Skeletal muscle tissue (tissue), 3 donors: ENCODE measurements at regions not wholly inside any gene's neighbourhood (a gene's known extent, or its start where the extent isn't known, plus 50 kb on each side); places are given as distances from the start of the nearest gene placed in this dataset.

Experiments used
- H3K27ac ChIP-seq: one replicate; pipeline ENCODE4 v1.7.0; 2013; ENCODE audit warnings: mild to moderate bottlenecking, low read depth, low read length, inconsistent platforms
- H3K27me3 ChIP-seq, 3 donors: one replicate each; pipeline ENCODE4 v1.7.0; 2013; ENCODE audit warnings: low read length in 3 of 3; ENCODE audit not compliant: control insufficient read depth in 3 of 3, insufficient read depth in 3 of 3
- H3K36me3 ChIP-seq, 3 donors: one replicate each; pipeline ENCODE4 v1.7.0; 2013; ENCODE audit warnings: low read length in 3 of 3; ENCODE audit not compliant: control insufficient read depth in 3 of 3, insufficient read depth in 3 of 3
- H3K4me1 ChIP-seq, 3 donors: one replicate each; pipeline ENCODE4 v1.7.0; 2013; ENCODE audit warnings: low read length in 3 of 3, mild to moderate bottlenecking in 3 of 3; ENCODE audit not compliant: control insufficient read depth in 3 of 3, insufficient read depth in 3 of 3
- H3K4me3 ChIP-seq, 3 donors: one replicate each; pipeline ENCODE4 v1.7.0; 2013; ENCODE audit warnings: low read length in 3 of 3
- H3K9ac ChIP-seq, 3 donors: one replicate each; pipeline ENCODE4 v1.7.0; 2013; ENCODE audit warnings: low read length in 3 of 3, mild to moderate bottlenecking in 3 of 3, moderate library complexity in 2 of 3, low read depth in 1 of 3
- H3K9me3 ChIP-seq, 3 donors: one replicate each; pipeline ENCODE4 v1.7.0; 2013; ENCODE audit warnings: low read length in 3 of 3; ENCODE audit not compliant: control insufficient read depth in 3 of 3
- donor health status: Osteomylitis.

- H3K4me3 ChIP-seq = no peak overlapping the region
- H3K4me1 ChIP-seq = no peaks in the 10 kb centered on the region
- no peaks in the 10 kb centered on the region for H3K9me3 ChIP-seq
- H3K27me3 ChIP-seq = no peaks in the 10 kb centered on the region
- no peak overlapping the region for H3K9ac ChIP-seq
- no peak overlapping the region for H3K27ac ChIP-seq
- no peaks in the 10 kb centered on the region for H3K36me3 ChIP-seq
Observed at GRCh38 chr16:47806309-47806847, 345.2 kb downstream of the PHKB start.

DNA sequence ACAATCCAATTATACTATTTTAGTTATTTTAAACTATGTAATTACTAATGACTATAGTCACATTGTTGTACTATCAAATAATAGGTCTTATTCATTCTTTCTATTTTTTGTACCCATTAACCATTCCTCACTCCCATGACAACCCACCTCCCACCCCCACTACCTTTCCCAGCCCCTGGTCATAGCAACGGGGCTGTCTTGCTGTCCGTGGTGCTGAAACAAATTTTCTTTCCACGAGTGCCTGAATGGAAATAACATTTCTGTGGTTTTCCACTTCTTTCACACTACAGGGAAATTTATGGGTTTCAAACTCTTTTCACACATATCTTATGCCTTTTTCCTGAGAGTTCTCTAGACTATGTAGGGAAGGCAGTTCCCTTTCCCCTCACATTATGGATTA, 326.6 kb downstream of the PHKB start:
- Histone ChIP-seq H3K4me3 (no peak overlapping the region), H3K27me3 (no peaks in the 10 kb centered on the region), H3K4me1 (no peaks in the 10 kb centered on the region), H3K9ac (no peak overlapping the region), H3K27ac (no peak overlapping the region), H3K9me3 (peaks cover 0 to 4% (median 3%) of the 10 kb centered on the region in 3 donors), H3K36me3 (no peaks in the 10 kb centered on the region)

- Histone ChIP-seq H3K9ac (no peak overlapping the region), H3K27ac (no peak overlapping the region), H3K36me3 (no peaks in the 10 kb centered on the region)
Observed at GRCh38 chr16:47781673-47782072, 320.5 kb downstream of the PHKB start.

DNA sequence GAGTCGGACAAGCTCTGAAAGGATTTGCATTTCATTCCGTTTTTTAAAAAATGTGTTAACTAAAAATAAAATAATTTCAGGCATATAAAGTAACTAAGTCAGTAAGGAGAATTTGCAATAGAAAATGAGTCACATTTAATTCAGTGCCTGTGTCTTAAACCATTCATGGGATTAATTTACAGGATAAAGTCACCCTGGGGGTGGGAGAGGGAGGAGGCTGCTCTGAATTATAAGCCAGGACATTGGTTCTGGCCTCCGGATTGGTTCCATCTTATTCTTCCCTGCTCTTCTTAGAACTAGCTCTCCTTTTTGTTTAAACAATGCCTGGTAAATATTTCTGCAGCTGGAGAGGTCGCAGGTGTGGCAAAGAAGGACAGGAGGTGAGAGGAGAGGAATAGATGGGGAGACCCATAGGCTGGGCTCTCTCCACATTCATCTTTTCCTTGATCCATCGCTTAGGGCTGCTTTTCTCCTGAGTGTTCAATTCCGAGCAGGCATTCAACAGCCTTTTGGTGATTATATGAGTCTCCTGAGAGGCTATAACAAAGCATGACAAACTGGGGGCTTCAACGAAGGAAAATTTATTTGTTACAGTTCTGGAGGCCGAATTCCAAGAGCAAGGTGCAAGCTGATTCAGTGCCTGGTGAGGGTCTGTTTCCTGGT, 319.2 kb downstream of the PHKB start:
- H3K4me3 ChIP-seq = no peak overlapping the region
- H3K27ac ChIP-seq = no peak overlapping the region
- H3K9ac ChIP-seq = no peak overlapping the region
- no peaks in the 10 kb centered on the region for H3K36me3 ChIP-seq
- H3K9me3 ChIP-seq = no peaks in the 10 kb centered on the region
- no peaks in the 10 kb centered on the region for H3K27me3 ChIP-seq
- peaks cover 0 to 2% (median 0%) of the 10 kb centered on the region in 3 donors for H3K4me1 ChIP-seq

More at GRCh38 chr16:47781673-47782072, 320.5 kb downstream of the PHKB start:
- Histone ChIP-seq H3K4me3 (no peak overlapping the region), H3K4me1 (peaks cover 0 to 2% (median 0%) of the 10 kb centered on the region in 3 donors), H3K9me3 (no peaks in the 10 kb centered on the region), H3K27me3 (no peaks in the 10 kb centered on the region)

GRCh38 chr16:47779201-47780016, 318.3 kb downstream of the PHKB start:
- H3K27ac ChIP-seq = no peak overlapping the region

DNA sequence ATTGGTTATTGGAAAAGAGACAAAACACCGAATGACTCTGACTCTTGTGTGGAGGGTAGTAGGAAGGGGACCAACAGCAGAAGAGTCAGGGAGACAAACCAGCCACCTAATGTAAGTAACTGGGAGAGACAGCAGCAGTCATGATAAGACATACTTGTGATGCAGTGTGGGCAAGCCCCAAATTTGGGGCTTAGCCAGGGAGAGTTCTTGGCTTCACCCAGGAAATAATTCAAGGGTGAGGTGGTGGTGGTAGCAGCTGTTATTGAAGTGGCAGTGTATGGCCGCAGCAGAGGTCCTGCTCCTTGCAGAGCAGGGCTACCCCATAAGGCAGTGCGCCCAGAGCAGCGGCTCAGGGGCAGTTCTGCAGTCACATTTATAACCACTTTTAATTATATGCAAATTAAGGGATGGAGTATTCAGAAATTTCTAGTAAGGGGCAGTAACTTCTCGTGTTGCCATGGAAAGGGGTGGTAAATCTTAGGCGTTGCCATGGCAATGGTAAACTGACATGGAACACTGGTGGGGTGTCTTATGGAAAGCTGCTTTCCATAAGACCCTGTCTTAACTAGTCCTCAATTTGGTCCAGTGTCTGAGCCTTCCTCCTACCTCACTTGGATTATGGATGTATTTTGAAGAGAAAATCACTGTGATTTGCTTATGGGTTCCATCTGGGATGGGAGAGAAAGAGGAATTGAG, 317.1 kb downstream of the PHKB start:
- Histone ChIP-seq H3K4me3 (no peak overlapping the region), H3K4me1 (peaks cover 0 to 2% (median 0%) of the 10 kb centered on the region in 3 donors), H3K36me3 (no peaks in the 10 kb centered on the region), H3K27me3 (no peaks in the 10 kb centered on the region), H3K9me3 (no peaks in the 10 kb centered on the region), H3K9ac (no peak overlapping the region), H3K27ac (no peak overlapping the region)

More at GRCh38 chr16:47779201-47780016, 318.3 kb downstream of the PHKB start:
- Histone ChIP-seq H3K27me3 (no peaks in the 10 kb centered on the region), H3K4me1 (peaks cover 0 to 2% (median 0%) of the 10 kb centered on the region in 3 donors), H3K9ac (no peak overlapping the region), H3K9me3 (no peaks in the 10 kb centered on the region), H3K4me3 (peak overlapping the region; percentile 30 to 54 (median 32)), H3K36me3 (no peaks in the 10 kb centered on the region)

GRCh38 chr16:47777220-47777619, 316.1 kb downstream of the PHKB start:
- Histone ChIP-seq H3K9ac (no peak overlapping the region), H3K4me3 (no peak overlapping the region), H3K4me1 (peaks cover 0 to 2% (median 0%) of the 10 kb centered on the region in 3 donors), H3K36me3 (no peaks in the 10 kb centered on the region), H3K9me3 (no peaks in the 10 kb centered on the region), H3K27me3 (no peaks in the 10 kb centered on the region), H3K27ac (no peak overlapping the region)

DNA sequence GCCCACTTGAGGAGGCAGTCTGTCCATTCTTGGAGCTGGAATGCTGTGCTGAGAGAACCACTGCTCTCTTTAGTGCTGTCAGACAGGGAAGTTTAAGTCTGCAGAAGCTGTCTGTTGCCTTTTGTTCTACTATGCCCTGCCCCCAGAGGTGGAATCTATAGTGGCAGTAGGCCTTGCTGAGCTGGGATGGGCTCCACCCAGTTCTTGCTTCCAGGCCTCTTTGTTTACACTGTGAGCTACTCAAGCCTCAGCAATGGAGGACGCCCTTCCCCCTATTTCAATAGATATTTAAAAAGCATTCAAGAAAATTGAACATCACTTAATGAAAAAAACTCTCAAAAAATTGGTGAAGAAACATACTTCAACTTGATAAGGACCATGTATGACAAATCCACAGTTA, 313.5 kb downstream of the PHKB start:
- Histone ChIP-seq H3K36me3 (no peaks in the 10 kb centered on the region), H3K9ac (no peak overlapping the region), H3K4me3 (no peak overlapping the region), H3K27ac (no peak overlapping the region), H3K9me3 (no peaks in the 10 kb centered on the region), H3K4me1 (peaks cover 0 to 2% (median 0%) of the 10 kb centered on the region in 3 donors), H3K27me3 (no peaks in the 10 kb centered on the region)

GRCh38 chr16:47753659-47754058, 292.5 kb downstream of the PHKB start:
- no peak overlapping the region for H3K4me3 ChIP-seq
- no peaks in the 10 kb centered on the region for H3K9me3 ChIP-seq
- no peak overlapping the region for H3K9ac ChIP-seq

More at GRCh38 chr16:47753659-47754058, 292.5 kb downstream of the PHKB start:
- Histone ChIP-seq H3K4me1 (no peaks in the 10 kb centered on the region), H3K27me3 (no peaks in the 10 kb centered on the region), H3K36me3 (no peaks in the 10 kb centered on the region), H3K27ac (no peak overlapping the region)
